Neural progenitor cell (in vitro differentiated cells): ENCODE measurements at regions not wholly inside any gene's neighbourhood (a gene's known extent, or its start where the extent isn't known, plus 50 kb on each side); places are given as distances from the start of the nearest gene placed in this dataset.

Experiments used
- DNase-seq: peaks from one replicate; pipeline ENCODE4 v3.0.0-alpha.2; 2016; ENCODE audit warnings: low spot score
- H2AFZ ChIP-seq: fragments of 200-600 bp; sonication (generic); replicated peaks from 2 replicates; pipeline ENCODE4 v1.6.1; 2016; ENCODE audit warnings: antibody characterized with exemption
- H3F3A ChIP-seq: fragments of 200-600 bp; sonication (generic); 2 replicates; pipeline ENCODE4 v1.6.1; 2016; ENCODE audit warnings: antibody characterized with exemption, low read depth
- H3K27ac ChIP-seq: fragments of 200-600 bp; sonication (generic); 2 replicates; pipeline ENCODE4 v1.5.1; 2016; ENCODE audit warnings: mild to moderate bottlenecking
- H3K27me3 ChIP-seq: fragments of 200-600 bp; sonication (generic); 2 replicates; pipeline ENCODE4 v1.6.1; 2016; ENCODE audit warnings: mild to moderate bottlenecking, moderate library complexity
- H3K36me3 ChIP-seq: fragments of 200-600 bp; sonication (generic); 2 replicates; pipeline ENCODE4 v1.5.1; 2016
- H3K4me1 ChIP-seq: fragments of 200-600 bp; sonication (generic); 2 replicates; pipeline ENCODE4 v1.6.1; 2016; ENCODE audit warnings: mixed run types
- H3K4me2 ChIP-seq: fragments of 200-600 bp; sonication (generic); 2 replicates; pipeline ENCODE4 v1.6.1; 2016
- H3K4me3 ChIP-seq: fragments of 200-600 bp; sonication (generic); 2 replicates; pipeline ENCODE4 v1.5.1; 2016
- H3K79me2 ChIP-seq: fragments of 200-600 bp; sonication (generic); 2 replicates; pipeline ENCODE4 v1.6.1; 2016; ENCODE audit warnings: low read depth
- H3K9ac ChIP-seq: fragments of 200-600 bp; sonication (generic); 2 replicates; pipeline ENCODE4 v1.6.1; 2016
- H3K9me3 ChIP-seq: fragments of 200-600 bp; sonication (generic); 2 replicates; pipeline ENCODE4 v1.5.1; 2016; ENCODE audit warnings: low read depth
- H4K20me1 ChIP-seq: fragments of 200-600 bp; sonication (generic); 2 replicates; pipeline ENCODE4 v1.6.1; 2016; ENCODE audit warnings: low read depth
- H3K27ac Mint-ChIP-seq: 3 replicates; pipeline ENCODE4 v1.8.0; 2021; ENCODE audit warnings: mixed read lengths
- H3K27me3 Mint-ChIP-seq: 2 replicates; pipeline ENCODE4 v1.8.0; 2022; ENCODE audit warnings: low read depth, mild to moderate bottlenecking, inconsistent platforms, moderate library complexity, mixed read lengths; ENCODE audit not compliant: insufficient read depth
- H3K36me3 Mint-ChIP-seq: 3 replicates; pipeline ENCODE4 v1.8.0; 2021; ENCODE audit warnings: mixed read lengths
- H3K4me1 Mint-ChIP-seq: 3 replicates; pipeline ENCODE4 v1.8.0; 2021; ENCODE audit warnings: mixed read lengths
- H3K4me3 Mint-ChIP-seq: 3 replicates; pipeline ENCODE4 v1.8.0; 2021; ENCODE audit warnings: mild to moderate bottlenecking, moderate library complexity, mixed read lengths
- H3K9me3 Mint-ChIP-seq: 3 replicates; pipeline ENCODE4 v1.8.0; 2020; ENCODE audit warnings: mixed read lengths
- EZH2 ChIP-seq: fragments of 200-600 bp; sonication (generic); IDR thresholded peaks from 2 replicates; pipeline ENCODE4 v1.6.1; 2017; ENCODE audit warnings: antibody characterized with exemption, mild to moderate bottlenecking, moderate library complexity
- EZH2phosphoT487 ChIP-seq: fragments of 200-600 bp; sonication (generic); IDR thresholded peaks from 2 replicates; pipeline ENCODE4 v1.6.1; 2017; ENCODE audit warnings: antibody characterized with exemption
- TF ChIP-seq, protein P1 (sequence below): fragments of 200-600 bp; sonication (generic); IDR thresholded peaks from 2 replicates; pipeline ENCODE4 v1.5.1; 2017; ENCODE audit warnings: antibody characterized with exemption, mild to moderate bottlenecking

DNA sequence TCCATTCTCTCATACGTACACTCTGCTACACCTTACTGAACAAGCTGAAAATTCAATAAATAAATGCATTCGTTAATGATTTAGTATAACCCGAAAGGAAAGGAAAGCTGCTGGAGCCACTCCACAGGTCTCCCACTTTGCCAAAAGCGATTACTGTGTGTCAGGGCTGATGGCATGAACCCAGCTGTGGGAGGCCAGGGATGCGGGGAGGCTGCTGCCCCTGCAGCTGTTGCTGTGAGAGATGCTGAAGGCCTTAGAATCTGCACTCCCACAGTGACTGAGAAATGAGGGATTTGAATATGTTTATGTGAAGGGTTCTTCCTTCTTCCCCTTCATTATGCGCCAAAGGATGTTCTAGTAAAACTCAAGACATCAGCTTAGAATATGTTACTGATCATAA lies 58.7 kb upstream of the NBEA start:
- no peaks in the 10 kb centered on the region for H3F3A ChIP-seq
- H2AFZ ChIP-seq = no peak overlapping the region
- H3K36me3 ChIP-seq = no peaks in the 10 kb centered on the region
- Mint-ChIP-seq H3K27ac (no peak overlapping the region), H3K9me3 (no peaks in the 10 kb centered on the region), H3K4me1 (peaks cover 12% of the 10 kb centered on the region), H3K4me3 (no peak overlapping the region), H3K27me3 (peaks cover 5% of the 10 kb centered on the region), H3K36me3 (no peaks in the 10 kb centered on the region)
- H3K4me2 ChIP-seq = no peak overlapping the region
- H3K4me1 ChIP-seq = peaks cover 3% of the 10 kb centered on the region
- no peaks in the 10 kb centered on the region for H3K27me3 ChIP-seq
- no peak overlapping the region for H3K9ac ChIP-seq
- no peak for TF ChIP-seq EZH2phosphoT487
- no peak for TF ChIP-seq EZH2
- TF ChIP-seq, protein P1, sequence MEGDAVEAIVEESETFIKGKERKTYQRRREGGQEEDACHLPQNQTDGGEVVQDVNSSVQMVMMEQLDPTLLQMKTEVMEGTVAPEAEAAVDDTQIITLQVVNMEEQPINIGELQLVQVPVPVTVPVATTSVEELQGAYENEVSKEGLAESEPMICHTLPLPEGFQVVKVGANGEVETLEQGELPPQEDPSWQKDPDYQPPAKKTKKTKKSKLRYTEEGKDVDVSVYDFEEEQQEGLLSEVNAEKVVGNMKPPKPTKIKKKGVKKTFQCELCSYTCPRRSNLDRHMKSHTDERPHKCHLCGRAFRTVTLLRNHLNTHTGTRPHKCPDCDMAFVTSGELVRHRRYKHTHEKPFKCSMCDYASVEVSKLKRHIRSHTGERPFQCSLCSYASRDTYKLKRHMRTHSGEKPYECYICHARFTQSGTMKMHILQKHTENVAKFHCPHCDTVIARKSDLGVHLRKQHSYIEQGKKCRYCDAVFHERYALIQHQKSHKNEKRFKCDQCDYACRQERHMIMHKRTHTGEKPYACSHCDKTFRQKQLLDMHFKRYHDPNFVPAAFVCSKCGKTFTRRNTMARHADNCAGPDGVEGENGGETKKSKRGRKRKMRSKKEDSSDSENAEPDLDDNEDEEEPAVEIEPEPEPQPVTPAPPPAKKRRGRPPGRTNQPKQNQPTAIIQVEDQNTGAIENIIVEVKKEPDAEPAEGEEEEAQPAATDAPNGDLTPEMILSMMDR = no peak
- no peaks in the 10 kb centered on the region for H3K9me3 ChIP-seq
- no peak for DNase-seq
- H3K27ac ChIP-seq = no peak overlapping the region
- no peaks in the 10 kb centered on the region for H3K79me2 ChIP-seq
- no peak overlapping the region for H3K4me3 ChIP-seq
- no peaks in the 10 kb centered on the region for H4K20me1 ChIP-seq

DNA sequence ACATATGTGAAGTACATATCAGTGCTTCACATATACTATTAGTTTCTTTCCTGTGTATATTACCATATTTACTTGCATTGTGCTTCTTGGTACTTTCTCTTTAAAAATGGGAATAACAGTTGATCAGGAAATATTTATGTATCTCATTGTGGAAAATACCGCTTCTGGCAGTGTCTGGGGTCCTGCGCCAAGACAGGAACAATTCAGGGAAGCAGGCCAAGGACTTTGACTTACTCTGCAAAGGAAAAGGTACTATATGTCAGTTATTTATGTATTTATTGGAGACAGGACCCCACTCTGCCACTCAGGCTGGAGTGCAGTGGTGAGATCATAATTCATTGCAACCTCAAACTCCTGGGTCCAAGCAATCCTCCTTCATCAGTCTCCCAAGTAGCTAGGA lies 57.7 kb upstream of the NBEA start:
- no peaks in the 10 kb centered on the region for H3F3A ChIP-seq
- H3K4me1 ChIP-seq = peaks cover 3% of the 10 kb centered on the region
- no peaks in the 10 kb centered on the region for H3K9me3 ChIP-seq
- DNase-seq = no peak
- H4K20me1 ChIP-seq = no peaks in the 10 kb centered on the region
- H3K79me2 ChIP-seq = no peaks in the 10 kb centered on the region
- H3K4me3 Mint-ChIP-seq = no peak overlapping the region
- peaks cover 5% of the 10 kb centered on the region for H3K27me3 Mint-ChIP-seq
- H3K4me2 ChIP-seq = no peak overlapping the region
- H2AFZ ChIP-seq = no peak overlapping the region
- no peaks in the 10 kb centered on the region for H3K27me3 ChIP-seq
- H3K4me3 ChIP-seq = no peak overlapping the region
- no peaks in the 10 kb centered on the region for H3K9me3 Mint-ChIP-seq
- H3K27ac Mint-ChIP-seq = no peak overlapping the region
- H3K36me3 Mint-ChIP-seq = no peaks in the 10 kb centered on the region
- TF ChIP-seq, protein P1 = no peak
- no peak for TF ChIP-seq EZH2
- H3K9ac ChIP-seq = no peak overlapping the region
- H3K27ac ChIP-seq = no peak overlapping the region
- H3K4me1 Mint-ChIP-seq = peaks cover 12% of the 10 kb centered on the region
- H3K36me3 ChIP-seq = no peaks in the 10 kb centered on the region

DNA sequence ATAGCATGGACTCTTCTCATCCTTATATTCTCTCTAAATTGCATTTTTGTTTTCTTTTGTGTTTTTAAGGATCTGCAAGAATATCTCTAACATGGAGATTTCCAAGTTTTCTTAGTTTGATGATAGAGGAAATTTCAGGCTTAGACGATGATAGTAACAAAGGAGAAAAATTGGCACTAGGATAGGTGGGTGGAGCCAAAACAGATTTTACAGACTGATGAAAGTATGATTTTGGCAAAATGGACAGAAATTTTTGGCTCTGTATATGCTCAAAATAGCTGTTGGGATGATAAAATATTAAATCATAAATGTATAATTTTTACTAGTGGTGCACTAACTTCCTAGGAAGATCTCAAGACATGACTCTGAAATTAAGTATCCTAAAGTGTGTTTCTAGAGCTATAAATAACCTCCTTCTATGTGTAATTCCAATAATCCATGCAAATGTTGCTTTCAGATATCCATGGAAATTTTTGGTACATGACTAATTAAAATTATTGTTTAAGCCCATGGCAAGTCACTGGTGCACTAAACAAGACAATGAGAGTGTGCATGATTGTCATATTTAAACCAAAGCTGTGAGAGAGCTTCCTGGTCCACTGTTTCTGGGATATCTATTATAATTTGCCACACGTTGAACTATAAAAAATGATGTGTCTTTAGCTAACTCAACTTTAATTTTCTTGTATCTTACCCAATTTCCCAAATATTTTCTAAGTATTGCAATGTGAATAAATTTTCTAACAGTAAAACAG lies 55.8 kb upstream of the NBEA start:
- TF ChIP-seq EZH2 (no peak), EZH2phosphoT487 (no peak)
- TF ChIP-seq, protein P1 = no peak
- no peaks in the 10 kb centered on the region for H3K36me3 ChIP-seq
- H2AFZ ChIP-seq = no peak overlapping the region
- no peak overlapping the region for H3K9ac ChIP-seq
- no peaks in the 10 kb centered on the region for H3K79me2 ChIP-seq
- DNase-seq = no peak
- H3K4me3 Mint-ChIP-seq = no peak overlapping the region
- no peaks in the 10 kb centered on the region for H4K20me1 ChIP-seq
- no peak overlapping the region for H3K4me2 ChIP-seq
- H3K4me1 ChIP-seq = peaks cover 3% of the 10 kb centered on the region
- no peak overlapping the region for H3K27ac ChIP-seq
- H3K9me3 Mint-ChIP-seq = no peaks in the 10 kb centered on the region
- no peaks in the 10 kb centered on the region for H3K36me3 Mint-ChIP-seq
- H3K27ac Mint-ChIP-seq = no peak overlapping the region
- no peaks in the 10 kb centered on the region for H3K27me3 ChIP-seq
- H3K27me3 Mint-ChIP-seq = peaks cover 6% of the 10 kb centered on the region
- no peaks in the 10 kb centered on the region for H3F3A ChIP-seq
- H3K9me3 ChIP-seq = no peaks in the 10 kb centered on the region
- H3K4me3 ChIP-seq = no peak overlapping the region
- H3K4me1 Mint-ChIP-seq = peaks cover 12% of the 10 kb centered on the region
